HCT116 (cell line): ENCODE measurements at regions not wholly inside any gene's neighbourhood (a gene's known extent, or its start where the extent isn't known, plus 50 kb on each side); places are given as distances from the start of the nearest gene placed in this dataset.

Experiments used
- ATAC-seq: fragments of 200-7000 bp; cut with Tn5 transposase; 2 replicates; pipeline ENCODE4 v1.9.1; 2020; ENCODE audit warnings: mild to moderate bottlenecking, moderate library complexity
- BruUV-seq: library from RNA; stranded (reverse); fragments of 400-500 nt; replicated peaks from 2 replicates; lab custom pipeline; 2021; lab: Mats Ljungman, UMichigan
- CTCF ChIA-PET: fragments of 300-600 bp; sonication (Branson Sonifier 250); formaldehyde crosslinking; loops from one replicate; lab custom pipeline; 2021; ENCODE audit warnings: antibody characterized with exemption; lab: Charles Lee
- POLR2A ChIA-PET: fragments of 300-600, 350-600 bp; sonication (Branson Sonifier 250); formaldehyde crosslinking; loops from one replicate; lab custom pipeline; 2021; ENCODE audit warnings: antibody characterized with exemption; lab: Charles Lee
- RAD21 ChIA-PET, 2 experiments: fragments of 300-600 bp; sonication (Branson Sonifier 250); formaldehyde crosslinking; loops; one replicate each; lab custom pipeline; 2023; ENCODE audit warnings: low total read pairs in 2 of 2; ENCODE audit not compliant: uncharacterized antibody in 2 of 2, unreplicated experiment in 2 of 2, low non-redundant PET in 1 of 2; lab: Charles Lee
- DNase-seq: peaks from one replicate; pipeline ENCODE4 v3.0.0-alpha.2; 2010; ENCODE audit warnings: low read depth, low spot score
- H2AFZ ChIP-seq: fragments of 200-600 bp; shearing (Covaris generic), sonication (generic); 2 replicates; pipeline ENCODE4 v1.6.1; 2017; ENCODE audit warnings: low read depth, mixed run types, mixed read lengths, antibody characterized with exemption, low read length; ENCODE audit not compliant: poor library complexity, severe bottlenecking
- H3K27ac ChIP-seq: 2 replicates; pipeline ENCODE4 v1.5.1; 2012; ENCODE audit warnings: low read depth, low read length
- H3K27me3 ChIP-seq: fragments of 200-600 bp; sonication (generic); 2 replicates; pipeline ENCODE4 v1.6.1; 2016; ENCODE audit warnings: mixed run types, low read length, mixed read lengths; ENCODE audit not compliant: insufficient read depth
- H3K36me3 ChIP-seq, 2 experiments: fragments of 200-500 bp in 1 of 2; fragments of 200-600 bp in 1 of 2; sonication (Bioruptor generic) in 1 of 2; sonication (generic) in 1 of 2; 2 replicates each; pipeline versions ENCODE4 v1.5.1 to v1.6.1; 2014 to 2016; ENCODE audit warnings: low read length in 2 of 2, inconsistent platforms in 1 of 2, mixed read lengths in 1 of 2, mixed run types in 1 of 2; ENCODE audit not compliant: insufficient read depth in 2 of 2, control insufficient read depth in 1 of 2
- H3K4me1 ChIP-seq, 2 experiments: fragments of 200-600 bp in 1 of 2; sonication (generic) in 1 of 2; 2 replicates each; pipeline versions ENCODE4 v1.5.1 to v1.6.1; 2012 to 2017; ENCODE audit warnings: low read length in 2 of 2, inconsistent platforms in 1 of 2, mild to moderate bottlenecking in 1 of 2, mixed read lengths in 1 of 2, mixed run types in 1 of 2, moderate library complexity in 1 of 2; ENCODE audit not compliant: insufficient read depth in 2 of 2, control insufficient read depth in 1 of 2
- H3K4me2 ChIP-seq: fragments of 200-600 bp; sonication (generic); 2 replicates; pipeline ENCODE4 v1.6.1; 2017; ENCODE audit warnings: mixed run types, low read length, mixed read lengths
- H3K4me3 ChIP-seq, 2 experiments: fragments of 200-600 bp in 1 of 2; sonication (generic) in 1 of 2; replicated peaks in 1 of 2; 2 replicates each; pipeline ENCODE4 v1.5.1; 2011 to 2016; ENCODE audit warnings: low read length in 2 of 2, control low read depth in 1 of 2, low read depth in 1 of 2, mild to moderate bottlenecking in 1 of 2, mixed read lengths in 1 of 2, mixed run types in 1 of 2
- H3K79me2 ChIP-seq: fragments of 200-600 bp; sonication (generic); 2 replicates; pipeline ENCODE4 v1.6.1; 2017; ENCODE audit warnings: mild to moderate bottlenecking, mixed run types, low read length, moderate library complexity, mixed read lengths; ENCODE audit not compliant: insufficient read depth
- H3K9ac ChIP-seq: fragments of 200-600 bp; sonication (generic); 2 replicates; pipeline ENCODE4 v1.6.1; 2016; ENCODE audit warnings: low read length, mixed read lengths
- H3K9me2 ChIP-seq: fragments of 200-600 bp; sonication (generic), shearing (Covaris generic); 2 replicates; pipeline ENCODE4 v1.6.1; 2017; ENCODE audit warnings: mixed run types, mild to moderate bottlenecking, moderate library complexity; ENCODE audit not compliant: insufficient read depth
- H3K9me3 ChIP-seq, 2 experiments: fragments of 200-500 bp in 1 of 2; fragments of 200-600 bp in 1 of 2; sonication (Bioruptor generic) in 1 of 2; sonication (generic) in 1 of 2; 2 replicates each; pipeline ENCODE4 v1.6.1; 2014 to 2017; ENCODE audit warnings: low read length in 2 of 2, mixed read lengths in 2 of 2, inconsistent platforms in 1 of 2, low read depth in 1 of 2, mild to moderate bottlenecking in 1 of 2, mixed run types in 1 of 2, moderate library complexity in 1 of 2; ENCODE audit not compliant: control insufficient read depth in 1 of 2, insufficient read depth in 1 of 2
- H4K20me1 ChIP-seq: fragments of 200-600 bp; sonication (generic), shearing (Covaris generic); 2 replicates; pipeline ENCODE4 v1.6.1; 2017; ENCODE audit warnings: mixed run types, mild to moderate bottlenecking, moderate library complexity; ENCODE audit not compliant: insufficient read depth
- CBX3 ChIP-seq: IDR thresholded peaks from 2 replicates; pipeline ENCODE4 v1.6.1; 2012; ENCODE audit warnings: low read depth
- CEBPB ChIP-seq: IDR thresholded peaks from 2 replicates; pipeline ENCODE4 v1.6.1; 2012; ENCODE audit warnings: low read depth
- CTCF ChIP-seq, 3 experiments: fragments of 200-600 bp in 1 of 3; sonication (generic) in 1 of 3; IDR thresholded peaks in 2 of 3; conservative IDR thresholded peaks in 1 of 3; 2 replicates each; pipeline ENCODE4 v1.5.1; 2012 to 2017; ENCODE audit warnings: low read depth in 2 of 3, low read length in 2 of 3, antibody characterized with exemption in 1 of 3, borderline replicate concordance in 1 of 3, control low read depth in 1 of 3, mild to moderate bottlenecking in 1 of 3, mixed read lengths in 1 of 3, mixed run types in 1 of 3, moderate library complexity in 1 of 3; ENCODE audit not compliant: insufficient read depth in 1 of 3
- EGR1 ChIP-seq: IDR thresholded peaks from 2 replicates; pipeline ENCODE4 v1.6.1; 2012; ENCODE audit warnings: low read depth
- ELF1 ChIP-seq: IDR thresholded peaks from 2 replicates; pipeline ENCODE4 v1.6.1; 2012; ENCODE audit warnings: low read depth, borderline replicate concordance
- EZH2 ChIP-seq: fragments of 200-600 bp; sonication (generic); IDR thresholded peaks from 2 replicates; pipeline ENCODE4 v1.6.1; 2017; ENCODE audit warnings: antibody characterized with exemption, mixed run types
- FOSL1 ChIP-seq: IDR thresholded peaks from 2 replicates; pipeline ENCODE4 v1.6.1; 2012; ENCODE audit warnings: low read depth
- JUND ChIP-seq: IDR thresholded peaks from 2 replicates; pipeline ENCODE4 v1.6.1; 2012
- RAD21 ChIP-seq: IDR thresholded peaks from 2 replicates; pipeline ENCODE4 v1.6.1; 2012; ENCODE audit warnings: low read depth, mild to moderate bottlenecking
- REST ChIP-seq: IDR thresholded peaks from 2 replicates; pipeline ENCODE4 v1.6.1; 2012; ENCODE audit warnings: low read depth
- SP1 ChIP-seq: IDR thresholded peaks from 2 replicates; pipeline ENCODE4 v1.6.1; 2012; ENCODE audit warnings: low read depth
- SRF ChIP-seq: IDR thresholded peaks from 2 replicates; pipeline ENCODE4 v1.6.1; 2012; ENCODE audit warnings: low read depth
- TCF7L2 ChIP-seq: IDR thresholded peaks from 2 replicates; pipeline ENCODE4 v1.7.0; 2011; ENCODE audit warnings: borderline replicate concordance, inconsistent platforms; ENCODE audit not compliant: insufficient read depth, insufficient read length; ENCODE audit errors: extremely low read depth
- YY1 ChIP-seq: IDR thresholded peaks from 2 replicates; pipeline ENCODE4 v1.6.1; 2011; ENCODE audit warnings: low read length, low read depth, moderate library complexity, mild to moderate bottlenecking; ENCODE audit not compliant: insufficient replicate concordance; ENCODE audit errors: extremely low read depth
- ZFX ChIP-seq: fragments of 450-650 bp; IDR thresholded peaks from 2 replicates; pipeline ENCODE4 v1.6.1; 2017
- ZNF274 ChIP-seq: fragments of 200-500 bp; sonication (Bioruptor generic); IDR thresholded peaks from 2 replicates; pipeline ENCODE4 v1.6.1; 2014; ENCODE audit warnings: mild to moderate bottlenecking, low read depth, low read length, inconsistent platforms
- intact Hi-C: fragments of 100-400 bp; cut with micrococcal nuclease; formaldehyde crosslinking; loops from 2 replicates; pipeline ENCODE4 v1.10.0; 2022

GRCh38 chr11:11703885-11704284 lies 82.1 kb upstream of the GALNT18 start:
- no peak overlapping the region for H3K4me3 ChIP-seq
- TF ChIP-seq YY1, result no peak
- TF ChIP-seq REST, result no peak
- TF ChIP-seq TCF7L2, result no peak
- TF ChIP-seq ZNF274, result no peak
- TF ChIP-seq EZH2, result no peak
- no peak for TF ChIP-seq CBX3
- TF ChIP-seq SRF, result no peak
- no peak for TF ChIP-seq SP1
- no peak for TF ChIP-seq JUND
- no peak for TF ChIP-seq RAD21
- no peak for TF ChIP-seq ZFX
- no peak for TF ChIP-seq FOSL1
- TF ChIP-seq CTCF (IDR thresholded peaks at IDR 0.05 in 2 of 3, conservative IDR thresholded peaks at IDR 0.05 in 1 of 3; ENCODE audit: borderline replicate concordance in 1 of 3, insufficient read depth in 1 of 3, low read depth in 2 of 3, low read length in 2 of 3), result no peak
- TF ChIP-seq EGR1, result no peak
- no peak for TF ChIP-seq CEBPB
- TF ChIP-seq ELF1, result no peak
- DNase-seq (no peak), ATAC-seq (no peak)
- intact Hi-C loops, result no loop called here
- POLR2A ChIA-PET, result no interaction called here
- H3K79me2 ChIP-seq, result no peaks in the 10 kb centered on the region
- BruUV-seq, result no TSS peak
- CTCF ChIA-PET, result no interaction called here
- no peak overlapping the region for H3K9ac ChIP-seq
- no peaks in the 10 kb centered on the region for H3K9me3 ChIP-seq
- no peaks in the 10 kb centered on the region for H4K20me1 ChIP-seq
- H3K4me1 ChIP-seq, result peaks cover 18 to 30% of the 10 kb centered on the region in 2 experiments
- H3K36me3 ChIP-seq, result no peaks in the 10 kb centered on the region
- no peak overlapping the region for H3K27ac ChIP-seq
- H2AFZ ChIP-seq, result no peak overlapping the region
- H3K4me2 ChIP-seq, result no peak overlapping the region
- no peaks in the 10 kb centered on the region for H3K9me2 ChIP-seq
- H3K27me3 ChIP-seq, result no peaks in the 10 kb centered on the region
- RAD21 ChIA-PET, result no interaction called here
